CD4-positive, alpha-beta T cell treated with Interleukin-12 subunit alpha and Interleukin-12 subunit beta, for 1 hour (primary cell): ENCODE measurements at regions not wholly inside any gene's neighbourhood (a gene's known extent, or its start where the extent isn't known, plus 50 kb on each side); places are given as distances from the start of the nearest gene placed in this dataset.

Source experiments
- DNase-seq: peaks from one replicate; pipeline ENCODE4 v3.0.0-alpha.2; 2020

GRCh38 chr20:22429175-22430153, 154.9 kb downstream of the FOXA2 start:
- DNase-seq: no peak

DNA sequence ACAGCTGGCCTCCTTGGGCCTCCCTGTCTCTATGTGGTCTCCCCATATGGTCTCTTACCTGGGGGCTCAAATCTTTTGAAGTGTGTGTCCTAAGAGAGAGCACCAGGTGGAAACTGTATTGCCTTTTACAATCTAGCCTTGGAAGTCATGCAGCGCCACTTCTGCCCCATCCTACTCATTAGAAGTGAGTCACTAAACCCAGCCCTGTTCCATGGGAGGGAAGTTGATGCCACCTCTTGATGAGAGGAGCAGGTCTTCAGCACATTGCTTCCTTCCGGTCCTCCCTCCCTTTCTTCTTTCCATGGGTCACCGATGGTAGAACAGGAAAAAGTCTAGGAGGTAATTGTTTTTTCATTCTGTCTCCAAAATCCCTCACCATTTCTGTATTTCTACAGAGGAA, 156.3 kb downstream of the FOXA2 start:
- DNase-seq: no peak

DNA sequence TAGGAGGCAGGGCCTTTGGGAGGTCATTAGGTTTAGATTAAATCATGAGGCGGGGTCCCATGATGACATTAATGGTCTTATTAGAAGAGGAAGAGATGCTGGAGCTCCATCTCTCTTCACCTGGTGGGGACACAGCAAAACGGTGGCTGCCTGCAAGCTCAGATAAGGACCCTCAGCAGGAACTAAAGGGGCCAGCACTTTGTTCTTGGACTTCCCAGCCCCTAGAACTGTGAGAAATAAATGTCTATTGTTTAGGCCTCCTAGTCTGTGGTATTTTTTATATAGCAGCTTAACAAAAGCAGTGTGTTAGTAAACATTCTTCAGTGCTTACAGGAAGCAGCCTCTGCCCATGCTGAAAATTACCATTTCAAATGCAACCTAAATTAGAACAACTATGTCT, 157.6 kb downstream of the FOXA2 start:
- no peak for DNase-seq

- no peak for DNase-seq
Observed at GRCh38 chr20:22425344-22426295, 158.8 kb downstream of the FOXA2 start.

GRCh38 chr20:22423190-22423832, 161.1 kb downstream of the FOXA2 start:
- no peak for DNase-seq

GRCh38 chr20:22420116-22420598, 164.2 kb downstream of the FOXA2 start:
- DNase-seq: no peak

- DNase-seq: no peak
Observed at GRCh38 chr20:22418738-22419137, 165.6 kb downstream of the FOXA2 start.

DNA sequence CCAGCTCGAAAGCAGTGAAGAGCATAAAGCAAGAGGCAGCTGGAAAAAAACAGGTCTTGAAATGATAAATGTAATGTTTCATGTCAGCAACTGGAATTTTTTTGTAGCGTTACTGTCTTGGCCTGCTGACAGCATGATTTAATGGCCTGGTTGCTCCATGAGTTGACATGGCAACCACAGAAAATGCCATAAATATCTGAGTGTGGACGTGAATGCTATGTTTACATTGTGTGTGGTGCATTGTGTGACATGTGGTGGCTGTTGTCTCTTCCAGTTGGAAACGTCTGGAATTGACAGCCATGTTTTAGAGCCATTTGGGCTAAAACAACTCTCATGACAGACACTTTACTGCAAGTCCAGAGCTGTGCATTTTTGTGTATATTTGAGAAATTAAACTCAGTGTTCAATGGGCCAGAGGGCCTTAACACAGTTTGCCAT, 170.0 kb downstream of the FOXA2 start:
- DNase-seq: no peak

DNA sequence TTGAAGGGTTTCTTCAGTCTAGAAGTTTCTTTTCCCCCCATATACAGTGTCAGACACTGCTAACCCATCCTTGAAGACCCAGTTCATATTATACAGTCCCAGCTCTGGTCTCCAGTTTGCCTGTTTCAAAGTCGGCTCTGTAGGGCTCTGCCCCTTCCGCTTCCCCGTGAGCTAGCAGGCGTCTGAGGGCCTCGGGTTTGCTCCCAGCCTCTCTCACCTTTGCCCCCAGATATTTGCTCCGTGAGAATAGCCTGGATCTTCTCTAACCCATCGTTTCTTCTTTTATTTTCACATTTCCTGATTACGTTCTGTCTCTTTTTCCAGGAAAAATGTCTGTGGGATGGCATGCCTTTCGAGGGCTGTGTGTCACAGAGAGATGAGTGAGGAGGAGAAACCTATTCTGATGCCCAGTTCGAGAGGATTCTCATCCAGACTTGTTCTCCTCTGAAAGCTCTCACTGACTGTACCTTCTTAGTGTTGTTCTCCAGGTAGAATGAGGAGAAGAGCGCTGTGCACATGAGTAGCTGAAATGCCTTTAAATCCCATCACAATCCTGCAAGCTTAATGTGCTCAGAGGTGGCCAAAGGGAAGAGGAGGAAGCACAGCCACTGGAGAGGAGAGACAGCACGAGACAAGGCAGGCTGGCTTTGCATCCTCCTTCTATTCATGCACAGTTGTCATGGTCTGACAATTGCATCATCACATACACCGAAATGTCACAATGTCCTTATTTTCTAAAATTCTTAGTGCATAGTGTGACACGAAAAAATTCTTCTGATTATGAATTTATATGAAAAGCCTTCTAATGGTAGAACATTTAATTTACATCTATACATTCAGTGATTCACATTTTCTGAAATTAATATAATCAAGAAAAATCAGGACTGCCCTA, 171.1 kb downstream of the FOXA2 start:
- DNase-seq: no peak

- DNase-seq: no peak
Observed at GRCh38 chr20:22411627-22412450, 172.5 kb downstream of the FOXA2 start.

DNA sequence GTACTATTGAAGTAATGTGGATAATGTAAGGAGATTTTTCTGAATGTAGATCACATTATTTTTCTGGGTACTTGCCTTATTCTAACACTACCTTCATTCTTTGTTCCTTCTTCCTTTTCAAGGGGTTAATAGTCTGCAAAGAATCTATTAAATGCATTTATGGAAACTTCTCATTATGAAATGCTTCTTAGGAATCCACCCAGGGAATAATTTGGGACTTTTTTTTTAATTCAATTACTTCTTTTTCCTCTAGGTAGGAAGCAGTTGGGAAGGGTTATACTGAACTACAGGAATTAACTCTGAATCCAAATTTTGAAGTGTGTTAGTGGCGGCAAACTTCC, 173.1 kb downstream of the FOXA2 start:
- no peak for DNase-seq

- DNase-seq: no peak
Observed at GRCh38 chr20:22410556-22411130, 173.7 kb downstream of the FOXA2 start.

- no peak for DNase-seq
Observed at GRCh38 chr20:22408521-22409402, 175.6 kb downstream of the FOXA2 start.

DNA sequence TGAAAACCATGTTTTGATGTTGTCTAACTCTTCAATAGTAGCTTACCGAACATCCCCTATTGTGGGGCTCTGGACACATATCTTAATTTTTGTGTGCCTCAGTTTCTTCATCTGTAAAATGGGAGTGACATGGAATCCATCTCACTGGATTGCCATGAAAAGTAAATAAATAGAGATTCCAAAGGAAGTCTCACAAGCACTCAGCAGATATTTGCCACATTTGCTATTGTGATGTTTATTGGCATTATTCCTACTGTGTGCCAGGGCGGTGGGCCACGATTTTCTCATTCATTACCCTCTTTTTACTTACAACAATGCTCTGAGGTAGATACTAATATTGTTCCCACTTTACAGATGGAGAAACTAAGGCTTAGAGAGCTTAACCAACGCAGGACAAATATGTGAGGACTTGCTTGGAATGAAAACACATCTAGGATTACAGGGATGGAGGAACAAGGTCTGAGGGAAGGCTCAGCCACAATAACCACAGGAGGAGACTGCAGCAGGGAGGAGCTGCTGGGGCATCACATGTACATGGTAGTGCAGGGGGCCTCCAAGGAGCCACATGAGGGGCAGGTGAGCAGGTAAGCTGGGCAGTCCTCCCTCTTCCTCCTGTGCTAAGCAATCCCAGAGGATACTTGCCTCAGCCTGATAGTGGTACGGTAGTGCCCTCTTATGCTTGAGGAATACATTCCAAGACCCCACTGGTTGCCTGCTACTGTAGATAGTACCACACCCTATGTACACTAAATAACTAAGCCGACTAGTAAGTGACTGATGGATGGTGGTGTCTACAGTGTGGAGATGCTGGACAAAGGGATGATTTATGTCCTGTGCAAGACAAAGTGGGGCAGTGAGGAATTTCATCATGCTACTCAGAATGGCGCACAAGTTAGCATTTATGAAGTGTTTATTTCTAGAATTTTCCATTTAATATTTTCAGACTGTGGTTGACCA, 176.9 kb downstream of the FOXA2 start:
- DNase-seq: no peak

- no peak for DNase-seq
Observed at GRCh38 chr20:22404419-22405170, 179.8 kb downstream of the FOXA2 start.

DNA sequence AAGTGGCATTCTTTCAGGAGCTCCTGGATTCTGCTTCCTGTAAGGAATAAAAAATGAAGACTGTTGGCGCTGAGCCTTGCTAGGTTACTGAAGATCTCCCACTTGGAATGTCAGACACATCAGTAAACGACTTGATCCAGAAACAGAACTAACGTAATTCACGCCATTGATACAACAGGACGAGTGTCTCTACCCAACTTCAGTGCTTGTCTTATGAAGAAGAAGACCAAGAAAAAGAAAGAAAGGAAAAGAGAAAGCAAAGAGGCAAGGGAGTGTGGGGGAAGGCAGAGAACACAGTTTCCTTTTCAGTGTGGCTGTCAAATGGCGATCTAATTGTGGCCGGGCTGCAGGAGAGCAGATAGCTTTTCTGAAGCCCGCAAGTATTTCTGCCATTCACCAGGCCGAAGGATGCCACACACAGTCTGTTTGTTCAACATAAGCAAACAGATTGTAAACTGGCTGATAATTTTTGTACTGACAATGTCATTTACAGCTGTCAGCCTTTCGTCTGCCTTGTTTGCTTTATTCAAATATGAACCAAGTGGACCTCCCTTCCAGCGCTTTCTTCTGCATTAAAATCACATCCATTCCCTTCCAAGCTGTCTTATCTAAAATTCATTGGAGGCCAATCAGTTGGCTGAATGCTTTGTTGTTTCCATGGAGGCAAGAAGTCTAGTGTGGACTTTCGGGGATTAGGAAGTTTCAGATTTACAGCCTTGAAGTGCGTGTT, 180.6 kb downstream of the FOXA2 start:
- no peak for DNase-seq
